GM21390 (cell line): ENCODE measurements at regions not wholly inside any gene's neighbourhood (a gene's known extent, or its start where the extent isn't known, plus 50 kb on each side); places are given as distances from the start of the nearest gene placed in this dataset.
A peak's percentile ranks its signal among the peaks of the same experiment; 100 is the strongest.
"Not testable (repeated sequence)": the region's sequence is repeated elsewhere in the genome, so short reads cannot be mapped to it uniquely, and the experiment has no call there.

Experiments
- ATAC-seq: cut with Tn5 transposase; IDR thresholded peaks from one replicate; pipeline ENCODE4 v1.9.1; 2021; ENCODE audit not compliant: unreplicated experiment

GRCh38 chr3:17915341-17915740 is 172.9 kb upstream of the TBC1D5 start:
- no peak for ATAC-seq

- ATAC-seq: no peak
Measured at GRCh38 chr3:17913359-17913758, 170.9 kb upstream of the TBC1D5 start.

- no peak for ATAC-seq
Measured at GRCh38 chr3:17911986-17912760, 169.7 kb upstream of the TBC1D5 start.

GRCh38 chr3:17910922-17911321 is 168.5 kb upstream of the TBC1D5 start:
- no peak for ATAC-seq

GRCh38 chr3:17909714-17910113 is 167.3 kb upstream of the TBC1D5 start:
- ATAC-seq: no peak

- no peak for ATAC-seq
Measured at GRCh38 chr3:17908399-17909191, 166.2 kb upstream of the TBC1D5 start.

- no peak for ATAC-seq
Measured at GRCh38 chr3:17905996-17906395, 163.6 kb upstream of the TBC1D5 start.

GRCh38 chr3:17901893-17902292 is 159.5 kb upstream of the TBC1D5 start:
- peak; percentile 78 for ATAC-seq

- ATAC-seq: peak; percentile 79
Measured at GRCh38 chr3:17894434-17895060, 152.1 kb upstream of the TBC1D5 start.

- no peak for ATAC-seq
Measured at GRCh38 chr3:17891139-17891856, 148.9 kb upstream of the TBC1D5 start.

- ATAC-seq: no peak
Measured at GRCh38 chr3:17885986-17886385, 143.6 kb upstream of the TBC1D5 start.

GRCh38 chr3:17882981-17883380 is 140.6 kb upstream of the TBC1D5 start:
- no peak for ATAC-seq

- ATAC-seq: no peak
Measured at GRCh38 chr3:17877299-17877698, 134.9 kb upstream of the TBC1D5 start.

- ATAC-seq: no peak
Measured at GRCh38 chr3:17874636-17875035, 132.2 kb upstream of the TBC1D5 start.

GRCh38 chr3:17872457-17872856 is 130.0 kb upstream of the TBC1D5 start:
- no peak for ATAC-seq

- ATAC-seq: no peak
Measured at GRCh38 chr3:17865631-17866030, 123.2 kb upstream of the TBC1D5 start.

- ATAC-seq: no peak
Measured at GRCh38 chr3:17861476-17861875, 119.0 kb upstream of the TBC1D5 start.

GRCh38 chr3:17860840-17861471 is 118.5 kb upstream of the TBC1D5 start:
- ATAC-seq: not testable (repeated sequence)

GRCh38 chr3:17852217-17852616 is 109.8 kb upstream of the TBC1D5 start:
- peak; percentile 91 for ATAC-seq

- no peak for ATAC-seq
Measured at GRCh38 chr3:17850448-17850847, 108.0 kb upstream of the TBC1D5 start.

- no peak for ATAC-seq
Measured at GRCh38 chr3:17848102-17848501, 105.7 kb upstream of the TBC1D5 start.
